K562 (cell line): ENCODE measurements at regions not wholly inside any gene's neighbourhood (a gene's known extent, or its start where the extent isn't known, plus 50 kb on each side); places are given as distances from the start of the nearest gene placed in this dataset.

ENCODE experiments used
- CHD4 ChIP-seq: fragments of 200-600 bp; sonication (generic); IDR thresholded peaks from 3 replicates; pipeline ENCODE4 v1.6.1; 2012; ENCODE audit warnings: low read depth, mild to moderate bottlenecking, mixed read lengths, low read length, inconsistent platforms; ENCODE audit not compliant: insufficient read depth, insufficient replicate concordance, poor library complexity, severe bottlenecking
- CUX1 ChIP-seq: fragments of 200-800 bp; sonication (Bioruptor generic); IDR thresholded peaks from 2 replicates; pipeline ENCODE4 v1.6.1; 2016; ENCODE audit warnings: missing genetic modification characterization, missing compliant biosample characterization
- DLX4 ChIP-seq: fragments of 250-450 bp; sonication (Bioruptor Pico); IDR thresholded peaks from 2 replicates; pipeline ENCODE4 v1.6.1; 2021; ENCODE audit warnings: mild to moderate bottlenecking
- E2F8 ChIP-seq: fragments of 450-650 bp; IDR thresholded peaks from 2 replicates; pipeline ENCODE4 v1.7.1; 2018; ENCODE audit warnings: mild to moderate bottlenecking, low read depth; ENCODE audit not compliant: partially characterized antibody
- ILF3 ChIP-seq: fragments of 450-650 bp; IDR thresholded peaks from 2 replicates; pipeline ENCODE4 v1.6.1; 2018; ENCODE audit warnings: antibody characterized with exemption, mild to moderate bottlenecking, moderate library complexity, borderline replicate concordance
- KAT2B ChIP-seq: IDR thresholded peaks from one replicate; pipeline ENCODE4 v1.6.1; 2012; ENCODE audit warnings: low read depth, mild to moderate bottlenecking, control low read depth, inconsistent platforms, low read length, moderate library complexity
- KHSRP ChIP-seq: fragments of 450-650 bp; IDR thresholded peaks from 2 replicates; pipeline ENCODE4 v1.6.1; 2017
- NFIC ChIP-seq: fragments of 450-650 bp; IDR thresholded peaks from 2 replicates; pipeline ENCODE4 v1.6.1; 2017; ENCODE audit warnings: mild to moderate bottlenecking, inconsistent platforms
- POLR2B ChIP-seq: fragments of 450-650 bp; IDR thresholded peaks from 2 replicates; pipeline ENCODE4 v1.6.1; 2018; ENCODE audit warnings: low read depth; ENCODE audit not compliant: partially characterized antibody
- VEZF1 ChIP-seq: fragments of 200-800 bp; sonication (Bioruptor generic); IDR thresholded peaks from 2 replicates; pipeline ENCODE4 v1.6.1; 2017; ENCODE audit warnings: missing genetic modification characterization, missing compliant biosample characterization
- ZNF134 ChIP-seq: fragments of 250-450 bp; sonication (Bioruptor Pico); conservative IDR thresholded peaks from 2 replicates; pipeline ENCODE4 v1.4.0; 2020
- ZNF445 ChIP-seq: fragments of 250-450 bp; sonication (Bioruptor Pico); IDR thresholded peaks from 2 replicates; pipeline ENCODE4 v1.4.0; 2020; ENCODE audit warnings: low read depth, mild to moderate bottlenecking, moderate library complexity
- TF ChIP-seq, protein P1 (sequence below), 2 experiments: fragments of 450-650 bp; IDR thresholded peaks; 2 replicates each; pipeline ENCODE4 v1.6.1; 2018; ENCODE audit warnings: mild to moderate bottlenecking in 2 of 2, low read depth in 1 of 2; ENCODE audit not compliant: partially characterized antibody in 2 of 2

GRCh38 chr16:79912592-79913310 lies 312.2 kb upstream of the MAF start (continued):
- TF ChIP-seq CHD4 (peak; percentile 81), KHSRP (no peak), ZNF445 (CRISPR knock-in tag) (no peak), POLR2B (no peak), E2F8 (no peak), KAT2B (no peak), CUX1 (CRISPR knock-in tag) (no peak), DLX4 (no peak), ZNF134 (CRISPR knock-in tag) (no peak), ILF3 (no peak), VEZF1 (CRISPR knock-in tag) (no peak), NFIC (no peak)
- TF ChIP-seq, protein P1, sequence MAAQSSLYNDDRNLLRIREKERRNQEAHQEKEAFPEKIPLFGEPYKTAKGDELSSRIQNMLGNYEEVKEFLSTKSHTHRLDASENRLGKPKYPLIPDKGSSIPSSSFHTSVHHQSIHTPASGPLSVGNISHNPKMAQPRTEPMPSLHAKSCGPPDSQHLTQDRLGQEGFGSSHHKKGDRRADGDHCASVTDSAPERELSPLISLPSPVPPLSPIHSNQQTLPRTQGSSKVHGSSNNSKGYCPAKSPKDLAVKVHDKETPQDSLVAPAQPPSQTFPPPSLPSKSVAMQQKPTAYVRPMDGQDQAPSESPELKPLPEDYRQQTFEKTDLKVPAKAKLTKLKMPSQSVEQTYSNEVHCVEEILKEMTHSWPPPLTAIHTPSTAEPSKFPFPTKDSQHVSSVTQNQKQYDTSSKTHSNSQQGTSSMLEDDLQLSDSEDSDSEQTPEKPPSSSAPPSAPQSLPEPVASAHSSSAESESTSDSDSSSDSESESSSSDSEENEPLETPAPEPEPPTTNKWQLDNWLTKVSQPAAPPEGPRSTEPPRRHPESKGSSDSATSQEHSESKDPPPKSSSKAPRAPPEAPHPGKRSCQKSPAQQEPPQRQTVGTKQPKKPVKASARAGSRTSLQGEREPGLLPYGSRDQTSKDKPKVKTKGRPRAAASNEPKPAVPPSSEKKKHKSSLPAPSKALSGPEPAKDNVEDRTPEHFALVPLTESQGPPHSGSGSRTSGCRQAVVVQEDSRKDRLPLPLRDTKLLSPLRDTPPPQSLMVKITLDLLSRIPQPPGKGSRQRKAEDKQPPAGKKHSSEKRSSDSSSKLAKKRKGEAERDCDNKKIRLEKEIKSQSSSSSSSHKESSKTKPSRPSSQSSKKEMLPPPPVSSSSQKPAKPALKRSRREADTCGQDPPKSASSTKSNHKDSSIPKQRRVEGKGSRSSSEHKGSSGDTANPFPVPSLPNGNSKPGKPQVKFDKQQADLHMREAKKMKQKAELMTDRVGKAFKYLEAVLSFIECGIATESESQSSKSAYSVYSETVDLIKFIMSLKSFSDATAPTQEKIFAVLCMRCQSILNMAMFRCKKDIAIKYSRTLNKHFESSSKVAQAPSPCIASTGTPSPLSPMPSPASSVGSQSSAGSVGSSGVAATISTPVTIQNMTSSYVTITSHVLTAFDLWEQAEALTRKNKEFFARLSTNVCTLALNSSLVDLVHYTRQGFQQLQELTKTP (IDR thresholded peaks at IDR 0.05; ENCODE audit: low read depth in 1 of 2, partially characterized antibody in 2 of 2) = no peak
